ENCODE measurements at regions not wholly inside any gene's neighbourhood (a gene's known extent, or its start where the extent isn't known, plus 50 kb on each side); places are given as distances from the start of the nearest gene placed in this dataset.

DNA sequence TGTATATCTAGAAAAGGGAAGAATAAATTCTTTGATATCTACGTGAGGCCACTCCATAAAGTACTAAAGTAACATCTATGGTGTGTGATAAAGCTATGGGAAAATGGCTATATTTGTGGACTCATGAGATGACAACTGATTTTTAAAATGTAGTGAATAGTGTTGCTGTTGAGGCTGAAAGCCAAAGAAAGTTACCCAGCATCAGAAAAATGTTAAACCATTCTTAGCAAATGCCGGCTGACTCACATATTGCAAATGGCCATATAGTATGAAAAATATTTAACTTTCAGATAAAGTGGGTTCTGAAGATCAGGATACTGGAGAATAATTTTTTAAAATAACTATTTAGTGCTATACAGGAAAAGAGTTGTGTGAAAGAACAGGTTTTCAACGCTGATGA lies 129.9 kb upstream of the GRIK2 start:
- TF ChIP-seq, protein P1, sequence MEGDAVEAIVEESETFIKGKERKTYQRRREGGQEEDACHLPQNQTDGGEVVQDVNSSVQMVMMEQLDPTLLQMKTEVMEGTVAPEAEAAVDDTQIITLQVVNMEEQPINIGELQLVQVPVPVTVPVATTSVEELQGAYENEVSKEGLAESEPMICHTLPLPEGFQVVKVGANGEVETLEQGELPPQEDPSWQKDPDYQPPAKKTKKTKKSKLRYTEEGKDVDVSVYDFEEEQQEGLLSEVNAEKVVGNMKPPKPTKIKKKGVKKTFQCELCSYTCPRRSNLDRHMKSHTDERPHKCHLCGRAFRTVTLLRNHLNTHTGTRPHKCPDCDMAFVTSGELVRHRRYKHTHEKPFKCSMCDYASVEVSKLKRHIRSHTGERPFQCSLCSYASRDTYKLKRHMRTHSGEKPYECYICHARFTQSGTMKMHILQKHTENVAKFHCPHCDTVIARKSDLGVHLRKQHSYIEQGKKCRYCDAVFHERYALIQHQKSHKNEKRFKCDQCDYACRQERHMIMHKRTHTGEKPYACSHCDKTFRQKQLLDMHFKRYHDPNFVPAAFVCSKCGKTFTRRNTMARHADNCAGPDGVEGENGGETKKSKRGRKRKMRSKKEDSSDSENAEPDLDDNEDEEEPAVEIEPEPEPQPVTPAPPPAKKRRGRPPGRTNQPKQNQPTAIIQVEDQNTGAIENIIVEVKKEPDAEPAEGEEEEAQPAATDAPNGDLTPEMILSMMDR (IDR thresholded peaks at IDR 0.05) = no peak

DNA sequence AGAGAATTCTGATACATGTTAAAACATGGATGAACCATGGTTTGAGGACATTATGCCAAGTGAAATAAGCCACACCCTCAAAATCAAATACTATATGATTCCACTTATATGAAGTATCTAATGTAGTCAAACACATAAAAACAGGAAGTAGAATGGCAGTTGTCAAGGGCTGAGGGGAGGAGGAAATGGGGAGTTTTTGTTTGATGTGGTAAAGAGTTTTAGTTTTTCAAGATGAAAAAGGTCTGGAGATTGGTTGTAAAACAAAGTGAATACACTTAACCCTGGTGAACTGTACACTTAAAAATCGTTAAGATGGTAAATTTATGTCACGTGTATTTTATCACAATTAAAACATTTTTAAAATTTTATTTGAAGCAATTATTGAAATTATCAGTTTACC lies 127.4 kb upstream of the GRIK2 start:
- DNase-seq = no peak
- H3K9me3 ChIP-seq = no peaks in the 10 kb centered on the region
- ATAC-seq = no peak
- TF ChIP-seq, protein P1 (IDR thresholded peaks at IDR 0.05) = no peak
- H3K4me1 ChIP-seq (ENCODE audit: low read depth) = no peaks in the 10 kb centered on the region
- intact Hi-C loops (cut with DNase I, micrococcal nuclease) = no loop called here
- H3K36me3 ChIP-seq (ENCODE audit: low read depth) = no peaks in the 10 kb centered on the region
- no peak overlapping the region for H3K4me3 ChIP-seq

More for the DNA sequence above, 129.9 kb upstream of the GRIK2 start:
- no peak for DNase-seq
- no peaks in the 10 kb centered on the region for H3K36me3 ChIP-seq (ENCODE audit: low read depth)
- no peaks in the 10 kb centered on the region for H3K9me3 ChIP-seq
- no peaks in the 10 kb centered on the region for H3K4me1 ChIP-seq (ENCODE audit: low read depth)
- ATAC-seq = no peak
- H3K4me3 ChIP-seq = no peak overlapping the region
- intact Hi-C loops (cut with DNase I, micrococcal nuclease) = no loop called here

DNA sequence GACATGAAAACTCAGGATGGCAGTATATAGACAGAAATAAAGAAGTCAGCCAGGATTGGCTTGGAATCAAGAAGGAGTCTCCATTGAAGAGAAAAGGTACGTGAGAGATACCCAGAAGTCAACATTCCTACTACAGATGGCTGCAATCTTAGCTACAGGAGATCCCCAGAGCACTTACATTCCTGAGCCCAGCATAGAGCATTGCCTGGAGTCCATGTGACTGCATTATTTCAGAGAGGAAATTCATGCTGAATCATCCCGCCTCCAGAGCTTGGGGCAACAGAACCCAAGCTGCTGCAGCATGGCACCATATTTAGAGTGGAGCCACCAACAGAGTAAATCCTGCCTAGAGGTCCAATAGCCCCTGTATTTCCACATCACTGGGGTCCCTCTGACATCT lies 125.0 kb upstream of the GRIK2 start:
- H3K4me1 ChIP-seq (ENCODE audit: low read depth) = no peaks in the 10 kb centered on the region
- intact Hi-C loops (cut with DNase I, micrococcal nuclease) = no loop called here
- H3K4me3 ChIP-seq = no peak overlapping the region
- no peaks in the 10 kb centered on the region for H3K9me3 ChIP-seq
- no peaks in the 10 kb centered on the region for H3K36me3 ChIP-seq (ENCODE audit: low read depth)
- DNase-seq (no peak), ATAC-seq (no peak)
- TF ChIP-seq, protein P1 (IDR thresholded peaks at IDR 0.05) = no peak

DNA sequence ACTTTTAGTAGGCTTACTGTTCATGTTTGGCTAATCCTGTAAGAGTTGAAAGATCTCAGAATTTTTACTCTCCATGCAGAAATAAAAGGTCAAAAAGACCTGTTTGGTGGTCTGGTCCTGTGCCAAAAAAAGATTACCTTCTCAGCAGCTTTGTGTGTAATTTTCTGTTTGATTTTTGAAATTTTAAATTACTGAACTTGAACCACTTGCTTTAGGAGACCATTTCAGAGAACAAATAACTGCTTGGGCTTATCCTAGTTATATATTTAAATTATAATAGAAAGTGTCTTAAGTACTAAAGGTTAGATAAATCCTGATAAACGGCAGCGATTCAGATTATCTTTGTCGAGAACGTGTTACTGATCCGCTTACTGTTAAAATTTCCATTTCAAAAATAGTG lies 118.3 kb upstream of the GRIK2 start:
- H3K9me3 ChIP-seq = no peaks in the 10 kb centered on the region
- no peak for ATAC-seq

DNA sequence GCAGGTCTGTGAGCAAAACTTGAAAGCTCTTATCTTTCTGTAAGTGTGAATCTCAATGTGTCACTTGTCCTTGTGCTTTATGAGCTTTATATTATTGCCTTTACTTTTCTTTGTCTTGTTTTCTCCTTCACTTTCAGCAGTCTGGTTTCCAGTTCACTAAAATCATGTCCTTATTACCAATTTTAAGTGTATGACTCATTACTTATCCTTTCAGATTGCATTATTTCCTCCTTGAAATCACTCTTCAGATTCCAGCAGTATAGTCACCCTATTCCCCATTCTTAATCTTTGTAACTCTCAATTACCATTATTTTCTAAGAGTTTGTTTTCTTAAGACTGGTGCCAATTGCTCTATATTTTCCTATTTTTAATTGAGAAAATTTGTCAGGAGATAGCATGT lies 117.4 kb upstream of the GRIK2 start:
- H3K9me3 ChIP-seq = no peaks in the 10 kb centered on the region
- no peaks in the 10 kb centered on the region for H3K4me1 ChIP-seq (ENCODE audit: low read depth)
- H3K36me3 ChIP-seq (ENCODE audit: low read depth) = no peaks in the 10 kb centered on the region
- no peak for DNase-seq
- TF ChIP-seq, protein P1 (IDR thresholded peaks at IDR 0.05) = no peak
- ATAC-seq = no peak
- intact Hi-C loops (cut with DNase I, micrococcal nuclease) = no loop called here
- no peak overlapping the region for H3K4me3 ChIP-seq

More for the DNA sequence above, 118.3 kb upstream of the GRIK2 start:
- no peaks in the 10 kb centered on the region for H3K36me3 ChIP-seq (ENCODE audit: low read depth)
- no peak overlapping the region for H3K4me3 ChIP-seq
- no peaks in the 10 kb centered on the region for H3K4me1 ChIP-seq (ENCODE audit: low read depth)
- intact Hi-C loops (cut with DNase I, micrococcal nuclease) = no loop called here
- TF ChIP-seq, protein P1 (IDR thresholded peaks at IDR 0.05) = no peak
- no peak for DNase-seq

DNA sequence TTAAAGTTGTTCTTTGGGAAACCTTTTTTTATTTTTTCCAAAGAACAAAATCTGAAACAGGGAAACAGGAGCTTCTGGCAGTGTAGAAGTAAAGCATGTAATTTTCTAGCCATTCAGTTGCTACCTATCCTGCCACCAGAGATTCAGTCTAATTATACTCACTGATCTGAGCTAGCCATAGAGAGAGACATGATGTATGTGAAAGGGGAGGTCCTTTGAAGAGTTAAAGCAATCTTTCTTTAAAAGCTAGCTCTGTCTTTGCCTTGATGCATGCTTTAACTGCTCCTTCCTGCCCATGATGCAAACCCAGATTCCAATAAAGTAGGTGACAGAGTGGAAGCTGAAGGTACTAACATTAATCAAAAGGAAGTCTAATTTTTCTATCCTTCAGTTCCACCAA lies 114.1 kb upstream of the GRIK2 start:
- intact Hi-C loops (cut with DNase I, micrococcal nuclease) = no loop called here
- H3K4me3 ChIP-seq = no peak overlapping the region
- DNase-seq (no peak), ATAC-seq (no peak)
- H3K9me3 ChIP-seq = no peaks in the 10 kb centered on the region
- no peaks in the 10 kb centered on the region for H3K36me3 ChIP-seq (ENCODE audit: low read depth)
- no peaks in the 10 kb centered on the region for H3K4me1 ChIP-seq (ENCODE audit: low read depth)
- TF ChIP-seq, protein P1 (IDR thresholded peaks at IDR 0.05) = no peak

Data from mucosa of descending colon (tissue), 3 donors.